ENCODE measurements at regions not wholly inside any gene's neighbourhood (a gene's known extent, or its start where the extent isn't known, plus 50 kb on each side); places are given as distances from the start of the nearest gene placed in this dataset.

DNA sequence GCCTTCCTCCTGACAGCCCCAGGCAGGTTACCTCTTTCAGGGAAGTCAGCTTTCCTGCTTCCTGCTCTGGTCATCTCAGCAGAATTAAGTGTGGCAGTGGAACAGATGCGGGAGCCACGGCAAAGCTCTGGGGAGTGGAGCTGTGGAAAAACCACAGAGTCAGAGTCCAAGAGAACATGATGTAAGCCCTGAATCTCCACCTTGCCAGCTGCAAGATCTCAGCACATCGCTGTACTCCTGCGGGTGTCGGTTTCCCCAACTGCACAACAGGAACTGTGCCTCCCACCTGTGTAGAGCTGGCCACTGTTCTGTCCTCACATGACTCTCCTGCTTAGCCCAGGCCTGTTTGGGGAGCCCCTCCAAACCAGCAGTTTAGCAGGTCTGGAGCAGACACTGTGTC is 123.7 kb downstream of the MATN1 start:
- TF ChIP-seq, protein P1, sequence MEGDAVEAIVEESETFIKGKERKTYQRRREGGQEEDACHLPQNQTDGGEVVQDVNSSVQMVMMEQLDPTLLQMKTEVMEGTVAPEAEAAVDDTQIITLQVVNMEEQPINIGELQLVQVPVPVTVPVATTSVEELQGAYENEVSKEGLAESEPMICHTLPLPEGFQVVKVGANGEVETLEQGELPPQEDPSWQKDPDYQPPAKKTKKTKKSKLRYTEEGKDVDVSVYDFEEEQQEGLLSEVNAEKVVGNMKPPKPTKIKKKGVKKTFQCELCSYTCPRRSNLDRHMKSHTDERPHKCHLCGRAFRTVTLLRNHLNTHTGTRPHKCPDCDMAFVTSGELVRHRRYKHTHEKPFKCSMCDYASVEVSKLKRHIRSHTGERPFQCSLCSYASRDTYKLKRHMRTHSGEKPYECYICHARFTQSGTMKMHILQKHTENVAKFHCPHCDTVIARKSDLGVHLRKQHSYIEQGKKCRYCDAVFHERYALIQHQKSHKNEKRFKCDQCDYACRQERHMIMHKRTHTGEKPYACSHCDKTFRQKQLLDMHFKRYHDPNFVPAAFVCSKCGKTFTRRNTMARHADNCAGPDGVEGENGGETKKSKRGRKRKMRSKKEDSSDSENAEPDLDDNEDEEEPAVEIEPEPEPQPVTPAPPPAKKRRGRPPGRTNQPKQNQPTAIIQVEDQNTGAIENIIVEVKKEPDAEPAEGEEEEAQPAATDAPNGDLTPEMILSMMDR (IDR thresholded peaks at IDR 0.05; ENCODE audit: low read depth, low read length, missing input control): no peak
- TF ChIP-seq TAF1 (conservative IDR thresholded peaks at IDR 0.05): no peak
- TF ChIP-seq JUND (IDR thresholded peaks at IDR 0.05): no peak
- TF ChIP-seq RAD21 (IDR thresholded peaks at IDR 0.05): no peak
- no peak for TF ChIP-seq RXRA (IDR thresholded peaks at IDR 0.05)
- TF ChIP-seq, protein P2, sequence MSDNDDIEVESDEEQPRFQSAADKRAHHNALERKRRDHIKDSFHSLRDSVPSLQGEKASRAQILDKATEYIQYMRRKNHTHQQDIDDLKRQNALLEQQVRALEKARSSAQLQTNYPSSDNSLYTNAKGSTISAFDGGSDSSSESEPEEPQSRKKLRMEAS (IDR thresholded peaks at IDR 0.05): no peak
- no peak for TF ChIP-seq YY1 (IDR thresholded peaks at IDR 0.05)
- TF ChIP-seq, protein P3, sequence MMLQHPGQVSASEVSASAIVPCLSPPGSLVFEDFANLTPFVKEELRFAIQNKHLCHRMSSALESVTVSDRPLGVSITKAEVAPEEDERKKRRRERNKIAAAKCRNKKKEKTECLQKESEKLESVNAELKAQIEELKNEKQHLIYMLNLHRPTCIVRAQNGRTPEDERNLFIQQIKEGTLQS (IDR thresholded peaks at IDR 0.05): no peak
- TF ChIP-seq, protein P4, sequence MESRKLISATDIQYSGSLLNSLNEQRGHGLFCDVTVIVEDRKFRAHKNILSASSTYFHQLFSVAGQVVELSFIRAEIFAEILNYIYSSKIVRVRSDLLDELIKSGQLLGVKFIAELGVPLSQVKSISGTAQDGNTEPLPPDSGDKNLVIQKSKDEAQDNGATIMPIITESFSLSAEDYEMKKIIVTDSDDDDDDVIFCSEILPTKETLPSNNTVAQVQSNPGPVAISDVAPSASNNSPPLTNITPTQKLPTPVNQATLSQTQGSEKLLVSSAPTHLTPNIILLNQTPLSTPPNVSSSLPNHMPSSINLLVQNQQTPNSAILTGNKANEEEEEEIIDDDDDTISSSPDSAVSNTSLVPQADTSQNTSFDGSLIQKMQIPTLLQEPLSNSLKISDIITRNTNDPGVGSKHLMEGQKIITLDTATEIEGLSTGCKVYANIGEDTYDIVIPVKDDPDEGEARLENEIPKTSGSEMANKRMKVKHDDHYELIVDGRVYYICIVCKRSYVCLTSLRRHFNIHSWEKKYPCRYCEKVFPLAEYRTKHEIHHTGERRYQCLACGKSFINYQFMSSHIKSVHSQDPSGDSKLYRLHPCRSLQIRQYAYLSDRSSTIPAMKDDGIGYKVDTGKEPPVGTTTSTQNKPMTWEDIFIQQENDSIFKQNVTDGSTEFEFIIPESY (IDR thresholded peaks at IDR 0.05): no peak
- TF ChIP-seq, protein P5, sequence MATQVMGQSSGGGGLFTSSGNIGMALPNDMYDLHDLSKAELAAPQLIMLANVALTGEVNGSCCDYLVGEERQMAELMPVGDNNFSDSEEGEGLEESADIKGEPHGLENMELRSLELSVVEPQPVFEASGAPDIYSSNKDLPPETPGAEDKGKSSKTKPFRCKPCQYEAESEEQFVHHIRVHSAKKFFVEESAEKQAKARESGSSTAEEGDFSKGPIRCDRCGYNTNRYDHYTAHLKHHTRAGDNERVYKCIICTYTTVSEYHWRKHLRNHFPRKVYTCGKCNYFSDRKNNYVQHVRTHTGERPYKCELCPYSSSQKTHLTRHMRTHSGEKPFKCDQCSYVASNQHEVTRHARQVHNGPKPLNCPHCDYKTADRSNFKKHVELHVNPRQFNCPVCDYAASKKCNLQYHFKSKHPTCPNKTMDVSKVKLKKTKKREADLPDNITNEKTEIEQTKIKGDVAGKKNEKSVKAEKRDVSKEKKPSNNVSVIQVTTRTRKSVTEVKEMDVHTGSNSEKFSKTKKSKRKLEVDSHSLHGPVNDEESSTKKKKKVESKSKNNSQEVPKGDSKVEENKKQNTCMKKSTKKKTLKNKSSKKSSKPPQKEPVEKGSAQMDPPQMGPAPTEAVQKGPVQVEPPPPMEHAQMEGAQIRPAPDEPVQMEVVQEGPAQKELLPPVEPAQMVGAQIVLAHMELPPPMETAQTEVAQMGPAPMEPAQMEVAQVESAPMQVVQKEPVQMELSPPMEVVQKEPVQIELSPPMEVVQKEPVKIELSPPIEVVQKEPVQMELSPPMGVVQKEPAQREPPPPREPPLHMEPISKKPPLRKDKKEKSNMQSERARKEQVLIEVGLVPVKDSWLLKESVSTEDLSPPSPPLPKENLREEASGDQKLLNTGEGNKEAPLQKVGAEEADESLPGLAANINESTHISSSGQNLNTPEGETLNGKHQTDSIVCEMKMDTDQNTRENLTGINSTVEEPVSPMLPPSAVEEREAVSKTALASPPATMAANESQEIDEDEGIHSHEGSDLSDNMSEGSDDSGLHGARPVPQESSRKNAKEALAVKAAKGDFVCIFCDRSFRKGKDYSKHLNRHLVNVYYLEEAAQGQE (IDR thresholded peaks at IDR 0.05): no peak
- TF ChIP-seq SP1 (IDR thresholded peaks at IDR 0.05): no peak
- no peak for TF ChIP-seq EGR1 (IDR thresholded peaks at IDR 0.05; ENCODE audit: low read depth in 2 of 2)
